ENCODE measurements at regions not wholly inside any gene's neighbourhood (a gene's known extent, or its start where the extent isn't known, plus 50 kb on each side); places are given as distances from the start of the nearest gene placed in this dataset.
"Not testable (repeated sequence)": the region's sequence is repeated elsewhere in the genome, so short reads cannot be mapped to it uniquely, and the experiment has no call there.

- no peak for DNase-seq
Measured at GRCh38 chr11:22567759-22568158, 57.9 kb downstream of the FANCF start.

- DNase-seq: no peak
Measured at GRCh38 chr11:22566293-22566692, 59.3 kb downstream of the FANCF start.

DNA sequence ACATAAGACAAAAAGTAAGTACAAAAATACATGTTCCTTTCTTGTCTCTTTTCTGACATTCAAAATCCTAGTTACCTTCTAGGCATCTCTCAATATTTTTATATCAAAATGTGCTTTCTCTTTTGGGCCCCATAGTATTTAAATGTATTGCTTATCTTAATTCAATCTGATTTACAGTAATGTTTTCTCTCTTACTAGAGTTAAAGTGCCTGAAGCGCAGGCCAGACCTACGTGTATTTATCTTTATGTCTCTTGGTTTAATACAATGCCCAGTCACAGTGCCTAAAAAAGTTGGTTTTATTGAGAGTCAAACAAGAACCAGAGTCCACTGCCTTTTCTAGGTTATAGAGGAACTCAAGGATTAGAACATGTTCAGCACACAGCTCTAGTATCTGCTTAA lies 64.3 kb downstream of the FANCF start:
- no peak for DNase-seq

DNA sequence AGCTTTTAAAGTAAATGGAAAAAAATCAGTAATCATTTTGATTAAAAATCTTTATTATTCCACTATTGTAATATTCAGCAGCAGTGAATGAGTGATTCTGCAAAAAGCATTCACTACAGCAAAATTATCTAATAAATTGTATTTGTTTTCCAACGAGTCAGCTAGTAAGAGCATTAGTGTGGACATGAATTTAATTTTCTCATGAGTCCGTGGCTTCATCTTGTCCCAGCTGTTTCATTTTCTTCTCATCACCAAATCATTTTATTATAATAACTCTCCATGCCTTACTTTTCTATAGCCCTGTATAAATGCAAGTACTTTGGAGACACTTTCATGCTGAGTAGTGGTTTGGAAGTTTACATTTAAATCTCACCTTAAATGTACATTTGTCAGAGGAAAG lies 66.2 kb downstream of the FANCF start:
- no peak for DNase-seq

- no peak for DNase-seq
Measured at GRCh38 chr11:22558664-22559063, 67.0 kb downstream of the FANCF start.

DNA sequence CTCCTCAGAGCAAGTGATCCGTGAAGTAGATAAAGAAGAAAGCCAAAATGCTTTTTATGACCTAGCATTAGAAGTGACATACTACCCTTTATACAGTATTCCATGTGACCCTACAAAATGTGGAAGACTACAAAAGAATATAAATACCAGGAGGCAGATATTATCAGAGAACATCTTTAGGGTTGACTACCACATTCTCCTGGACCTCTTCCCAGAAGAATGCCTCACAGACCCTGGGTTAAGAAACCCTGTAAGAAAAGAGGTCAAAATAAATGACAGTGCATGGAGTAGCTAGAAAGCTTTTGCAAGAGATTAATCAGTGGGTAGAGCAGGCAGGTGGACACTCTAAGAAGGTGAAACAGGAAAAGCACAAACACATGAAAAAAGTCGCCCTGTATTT lies 69.2 kb downstream of the FANCF start:
- no peak for DNase-seq

GRCh38 chr11:22555881-22556280 lies 69.7 kb downstream of the FANCF start:
- DNase-seq: no peak

DNA sequence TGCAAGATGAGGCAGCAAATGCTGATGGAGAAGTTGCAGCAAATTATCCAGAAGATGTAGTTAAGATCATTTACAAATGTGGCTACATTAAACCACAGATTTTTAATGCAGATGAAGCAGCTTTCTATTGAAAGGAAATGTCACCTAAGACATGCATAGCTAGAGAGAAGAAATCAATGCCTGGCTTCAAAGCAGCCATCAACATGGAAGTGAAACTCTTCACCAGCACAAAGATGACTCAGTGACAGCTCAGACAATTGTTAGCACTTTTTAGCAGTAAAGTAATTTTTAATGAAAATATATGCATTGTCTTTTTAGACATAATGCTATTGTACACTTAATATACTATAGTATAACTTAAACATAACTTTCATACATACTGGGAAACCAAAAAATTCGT lies 71.4 kb downstream of the FANCF start:
- no peak for DNase-seq

DNA sequence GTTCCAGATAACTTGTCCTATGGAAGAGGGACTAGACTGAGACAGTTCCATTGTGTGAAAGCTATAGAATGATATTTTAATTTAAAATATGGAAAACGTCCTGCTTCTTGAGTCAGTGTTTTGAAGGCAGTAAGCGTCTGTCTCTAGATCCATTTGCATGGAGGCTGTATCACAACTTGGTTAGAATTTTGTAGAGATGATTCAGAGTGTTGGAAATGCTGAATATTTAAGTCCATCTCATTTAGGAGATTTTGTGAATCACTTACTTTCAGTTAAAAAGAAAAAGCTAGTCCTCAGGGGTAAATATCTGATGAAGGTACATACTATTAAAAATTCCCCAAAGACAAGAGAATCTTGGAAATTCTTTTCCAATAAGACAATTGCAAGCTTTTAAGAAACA lies 72.7 kb downstream of the FANCF start:
- DNase-seq: no peak

DNA sequence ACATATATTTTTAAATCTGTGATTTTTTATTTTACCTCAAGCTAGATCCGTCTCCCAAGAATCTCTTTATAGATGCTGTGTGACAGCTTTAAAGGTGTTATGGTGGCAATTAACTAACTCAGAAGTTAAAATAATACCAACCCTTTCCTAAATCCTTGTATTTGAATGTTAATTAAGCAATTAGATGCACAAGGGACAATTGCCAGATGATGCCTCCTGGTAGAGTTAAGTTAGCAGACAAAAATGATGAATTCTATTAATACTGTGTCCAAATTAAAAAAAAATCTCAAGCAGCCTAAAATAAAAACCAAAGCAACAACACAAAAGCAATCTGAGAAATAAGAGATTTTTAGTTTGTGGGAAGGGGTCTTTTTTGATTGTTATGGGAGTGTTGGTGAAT lies 78.9 kb downstream of the FANCF start:
- DNase-seq: no peak

GRCh38 chr11:22543261-22543660 lies 82.4 kb downstream of the FANCF start:
- DNase-seq: no peak

DNA sequence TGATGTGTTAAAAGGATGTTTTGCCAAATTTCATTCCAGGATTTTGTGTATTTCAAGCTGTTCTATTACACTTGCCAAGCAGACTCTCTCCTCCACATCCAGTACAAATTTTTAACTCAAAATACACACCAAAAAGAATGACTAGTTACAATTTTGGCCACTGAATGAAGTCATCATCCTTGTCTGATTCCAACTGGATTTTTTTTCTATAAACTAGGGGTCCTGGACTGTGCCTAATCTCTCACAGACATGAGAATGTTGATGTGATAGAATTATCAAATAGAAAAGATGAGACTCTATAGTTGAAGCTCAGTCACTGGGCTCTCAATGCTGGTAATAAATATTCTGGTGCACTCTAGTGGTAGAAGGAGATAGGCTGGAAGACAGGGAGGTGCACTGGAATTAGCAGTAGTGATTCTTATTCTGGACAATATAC lies 85.8 kb downstream of the FANCF start:
- peak; percentile 46 for DNase-seq

DNA sequence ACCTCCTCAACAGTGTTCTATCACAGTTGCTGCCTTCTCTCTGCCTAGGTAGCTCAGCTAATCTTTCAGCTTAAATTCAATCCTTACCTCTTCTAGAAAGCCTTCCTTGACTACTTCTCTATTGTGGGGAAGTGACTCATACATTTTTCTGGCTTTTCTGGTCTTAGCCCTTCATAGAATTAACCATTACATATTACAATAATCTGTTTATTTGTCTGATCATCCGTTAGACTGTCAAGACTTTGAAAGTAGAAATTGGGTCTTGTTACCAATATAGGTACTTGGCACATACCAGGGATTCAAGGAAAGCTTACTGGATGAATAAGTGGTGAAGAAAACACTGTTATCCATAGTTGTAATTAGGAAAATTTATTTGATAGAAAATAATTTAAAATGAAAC lies 89.6 kb downstream of the FANCF start:
- DNase-seq: no peak

DNA sequence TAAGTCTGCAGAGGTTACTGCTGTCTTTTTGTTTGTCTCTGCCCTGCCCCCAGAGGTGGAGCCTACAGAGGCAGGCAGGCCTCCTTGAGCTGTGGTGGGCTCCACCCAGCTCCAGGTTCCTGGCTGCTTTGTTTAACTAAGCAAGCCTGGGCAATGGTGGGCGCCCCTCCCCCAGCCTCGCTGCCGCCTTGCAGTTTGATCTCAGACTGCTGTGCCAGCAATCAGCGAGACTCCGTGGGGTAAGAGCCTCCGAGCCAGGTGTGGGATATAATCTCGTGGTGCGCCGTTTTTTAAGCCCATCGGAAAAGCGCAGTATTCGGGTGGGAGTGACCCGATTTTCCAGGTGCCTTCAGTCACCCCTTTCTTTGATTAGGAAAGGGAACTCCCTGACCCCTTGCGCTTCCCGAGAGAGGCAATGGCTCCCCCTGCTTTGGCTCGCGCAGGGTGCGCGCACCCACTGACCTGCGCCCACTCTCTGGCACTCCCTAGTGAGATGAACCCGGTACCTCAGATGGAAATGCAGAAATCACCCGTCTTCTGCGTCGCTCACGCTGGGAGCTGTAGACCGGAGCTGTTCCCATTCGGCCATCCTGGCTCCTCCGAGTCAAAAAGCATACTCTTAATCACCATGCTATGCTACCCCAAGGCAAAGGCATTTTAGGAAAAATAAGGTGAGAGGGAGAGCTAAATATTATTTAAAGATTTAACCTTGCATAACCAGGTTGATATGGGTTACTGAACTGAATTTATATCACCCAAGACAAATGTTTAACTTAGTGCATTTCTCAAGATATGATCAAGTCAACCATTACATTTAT lies 96.8 kb downstream of the FANCF start:
- DNase-seq: not testable (repeated sequence)

- no peak for DNase-seq
Measured at GRCh38 chr11:22522225-22522624, 103.4 kb downstream of the FANCF start.

- DNase-seq: no peak
Measured at GRCh38 chr11:22521226-22521625, 104.4 kb downstream of the FANCF start.

DNA sequence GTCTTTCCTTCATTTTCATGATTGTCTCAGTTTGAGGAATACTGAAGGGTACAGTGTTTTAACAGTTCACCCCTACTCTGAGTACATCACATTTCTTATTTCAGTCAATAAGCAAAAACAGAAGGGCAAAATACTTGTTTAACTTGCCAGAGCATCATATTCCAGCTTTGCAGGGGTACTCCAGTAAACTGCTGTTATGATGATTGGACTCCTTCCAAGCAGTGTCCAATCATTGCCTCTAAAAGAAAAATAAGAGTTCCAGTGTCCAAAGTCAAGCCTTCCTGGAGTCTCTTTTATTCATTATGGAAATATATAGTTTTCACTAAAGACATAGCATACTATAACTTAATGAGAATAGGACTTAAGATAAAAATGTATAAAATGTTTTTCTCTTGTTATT lies 105.1 kb downstream of the FANCF start:
- DNase-seq: no peak

DNA sequence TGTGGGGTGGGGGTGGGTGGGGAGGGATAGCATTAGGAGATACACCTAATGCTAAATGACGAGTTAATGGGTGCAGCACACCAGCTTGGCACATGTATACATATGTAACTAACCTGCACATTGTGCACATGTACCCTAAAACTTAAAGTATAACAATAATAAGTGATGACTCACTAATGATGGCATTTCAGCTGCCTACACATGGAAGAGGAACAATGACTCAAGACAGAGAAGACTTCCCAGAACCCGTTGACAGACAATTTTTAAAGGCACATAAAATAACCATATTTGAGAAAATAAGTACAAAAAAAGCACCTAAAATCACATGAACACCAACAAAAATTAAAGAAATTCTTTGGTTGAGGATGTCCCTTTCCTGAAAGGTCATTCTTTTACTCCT lies 107.3 kb downstream of the FANCF start:
- not testable (repeated sequence) for DNase-seq

- DNase-seq: no peak
Measured at GRCh38 chr11:22516111-22516510, 109.5 kb downstream of the FANCF start.

- DNase-seq: no peak
Measured at GRCh38 chr11:22512457-22512856, 113.2 kb downstream of the FANCF start.

DNA sequence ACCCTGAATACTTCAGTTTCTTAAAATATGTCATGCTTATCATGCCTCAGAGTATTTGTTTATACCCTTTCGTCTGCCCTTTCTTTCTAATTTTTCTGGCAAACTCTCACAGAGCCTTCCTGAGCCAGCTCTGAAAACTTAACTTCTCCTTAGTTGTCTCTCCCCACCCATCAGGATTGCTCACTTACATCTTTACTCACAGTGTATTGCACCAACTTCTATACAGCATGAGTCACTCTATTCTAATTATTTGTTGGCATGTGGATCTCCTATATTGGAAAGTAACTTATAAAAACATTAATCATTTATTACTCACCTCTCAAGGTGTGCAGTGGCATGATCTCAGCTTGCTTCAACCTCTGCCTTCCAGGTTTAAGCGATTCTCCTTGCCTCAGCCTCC lies 114.9 kb downstream of the FANCF start:
- DNase-seq: no peak

DNA sequence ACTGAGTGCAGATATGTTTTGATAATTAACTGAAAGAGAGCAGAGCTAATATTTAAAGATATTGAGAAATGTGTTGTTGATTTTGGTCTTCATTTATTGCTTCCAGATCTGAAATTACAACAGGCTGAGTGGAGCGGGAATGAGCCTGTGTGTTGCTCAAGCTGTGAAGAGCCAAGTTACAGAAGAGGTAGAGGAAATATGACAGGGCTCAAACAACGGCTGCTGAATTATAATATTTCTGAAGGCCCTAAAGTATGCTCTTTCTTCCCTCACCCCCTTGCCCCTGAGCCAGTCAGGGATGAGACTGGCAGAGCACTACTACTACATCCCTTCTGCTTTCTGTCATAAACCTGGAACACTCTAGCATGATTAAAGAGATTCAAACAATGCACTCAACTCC lies 115.6 kb downstream of the FANCF start:
- no peak for DNase-seq

DNA sequence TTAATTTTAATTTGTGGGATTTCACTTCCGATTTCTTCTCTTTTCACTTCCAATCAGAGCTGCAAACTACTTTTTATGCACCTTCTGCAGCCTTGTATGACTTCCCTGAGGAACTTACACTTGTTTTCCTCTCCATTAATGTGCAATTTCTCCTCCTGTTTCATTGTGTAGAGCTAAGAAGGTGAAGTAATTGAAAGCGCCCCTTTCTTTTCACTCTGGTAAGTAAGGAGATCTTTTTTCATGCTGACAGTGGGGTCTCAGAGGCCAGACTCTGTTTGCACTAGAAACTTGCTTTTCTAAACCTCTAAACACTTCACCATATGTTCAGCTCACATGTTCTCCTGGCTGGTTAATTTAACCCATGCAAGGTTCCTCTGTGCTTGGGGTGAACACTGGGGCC lies 117.0 kb downstream of the FANCF start:
- DNase-seq: no peak

DNA sequence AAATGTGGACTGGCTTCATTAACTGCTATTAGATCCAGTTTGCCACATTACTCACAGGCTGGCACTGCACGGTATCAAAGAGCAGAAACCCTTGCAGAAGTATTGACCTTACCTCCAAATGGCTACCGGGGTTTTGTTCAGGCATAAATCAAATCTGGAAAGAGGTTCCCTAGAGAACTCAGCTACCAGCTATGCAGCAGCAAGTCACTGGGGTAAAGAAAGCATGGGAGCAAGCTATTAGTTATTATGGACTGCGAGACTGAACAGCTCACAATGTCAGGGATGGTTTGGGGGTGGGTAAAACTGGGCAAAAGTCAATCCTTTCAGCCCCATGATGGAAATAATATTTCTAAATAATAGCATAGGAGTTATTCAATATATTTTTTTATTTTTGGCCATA lies 128.1 kb downstream of the FANCF start:
- DNase-seq: no peak

DNA sequence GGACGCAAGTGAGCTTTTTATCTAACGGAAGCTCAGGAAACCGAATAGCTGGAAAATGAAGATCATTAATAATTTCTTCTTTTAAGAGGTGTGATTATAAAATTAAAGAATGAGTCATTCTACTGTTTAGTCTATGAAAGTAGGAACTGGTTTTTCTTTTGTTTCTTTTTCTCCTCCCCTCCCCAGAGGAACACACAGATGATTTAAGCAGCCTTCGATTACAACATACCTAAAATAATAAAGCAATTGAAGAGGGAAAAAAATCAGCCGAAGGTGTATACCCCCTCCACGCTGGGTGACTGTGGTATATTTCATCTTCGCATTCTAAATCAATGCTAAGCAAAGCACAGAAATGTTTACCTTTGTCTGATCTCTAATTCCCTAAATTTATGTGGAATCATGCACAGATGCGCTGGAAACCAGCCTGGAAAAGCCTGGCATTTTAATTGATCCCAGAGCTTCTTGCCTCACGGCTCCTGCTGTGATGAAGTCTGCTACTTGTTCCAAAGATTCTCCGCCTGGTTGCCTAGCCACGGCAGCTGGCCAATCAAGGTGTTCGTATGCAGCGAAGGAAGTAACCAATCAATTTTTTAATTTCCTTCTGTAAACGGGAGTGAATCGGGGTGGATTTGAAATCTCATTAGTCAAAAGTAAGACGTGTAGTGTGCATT lies 133.9 kb downstream of the FANCF start:
- no peak for DNase-seq
